ENCODE measurements at regions not wholly inside any gene's neighbourhood (a gene's known extent, or its start where the extent isn't known, plus 50 kb on each side); places are given as distances from the start of the nearest gene placed in this dataset.
"Not testable (repeated sequence)": the region's sequence is repeated elsewhere in the genome, so short reads cannot be mapped to it uniquely, and the experiment has no call there.

DNA sequence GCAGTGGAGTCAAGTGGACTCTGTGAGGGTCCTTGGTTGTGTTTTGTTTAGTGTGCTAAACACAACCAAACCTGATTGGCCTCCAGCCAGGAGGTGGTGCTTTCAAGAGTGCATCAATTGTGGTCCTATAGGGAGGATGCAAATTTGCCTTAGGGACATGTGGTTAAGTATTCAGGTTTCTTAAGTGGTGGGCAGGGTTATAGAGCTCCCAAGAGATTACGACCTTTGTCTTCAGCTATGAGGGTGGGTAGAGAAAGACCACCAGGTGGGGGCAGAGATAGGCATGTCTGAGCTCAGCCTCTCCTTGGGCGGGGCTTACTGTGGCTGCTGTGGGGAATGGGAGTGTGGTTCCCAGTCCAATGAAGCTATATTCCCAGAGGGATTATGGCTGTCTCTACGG, 186.6 kb downstream of the SQOR start:
- no peak for ATAC-seq (replicated peaks in 6 of 8)
- Histone ChIP-seq H3K4me3 (no peak overlapping the region), H3K27ac (no peak overlapping the region), H3K4me1 (replicated peaks in 1 of 2) (no peaks in the 10 kb centered on the region)
- 0 to 100% (median 76%) methylated on average over 1 to 3 of the region's 3 CpGs; no CpG with 5 or more reads in 4 of the 10 experiments for whole genome bisulfite sequencing, 10 experiments
- in situ Hi-C loops (cut with MboI; ENCODE audit: low pct_unique_long_range_greater_than_20kb in 2 of 9, low sequenced_read_pairs in 9 of 9, unreplicated experiment in 9 of 9), result no loop called here

DNA sequence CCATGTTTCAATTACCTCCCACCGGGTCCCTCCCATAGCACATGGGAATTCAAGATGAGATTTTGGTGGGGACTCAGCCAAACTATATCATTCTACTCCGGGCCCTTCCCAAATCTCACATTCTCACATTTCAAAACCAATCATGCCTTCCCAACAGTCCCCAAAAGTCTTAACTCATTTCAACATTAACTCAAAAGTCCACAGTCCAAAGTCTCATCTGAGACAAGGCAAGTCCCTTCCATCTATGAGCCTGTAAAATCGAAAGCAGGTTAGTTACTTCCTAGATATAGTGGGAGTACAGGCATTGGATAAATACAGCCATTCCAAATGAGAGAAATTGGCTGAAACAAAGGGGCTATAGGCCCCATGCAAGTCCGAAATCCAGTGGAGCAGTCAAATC, 188.1 kb downstream of the SQOR start:
- in situ Hi-C loops (cut with MboI; ENCODE audit: low pct_unique_long_range_greater_than_20kb in 2 of 9, low sequenced_read_pairs in 9 of 9, unreplicated experiment in 9 of 9); H3K4me3 ChIP-seq; ATAC-seq (replicated peaks in 6 of 8); H3K4me1 ChIP-seq (replicated peaks in 1 of 2); H3K27ac ChIP-seq: not testable (repeated sequence)
- WGBS, 10 experiments, result 0 to 100% (median 74%) methylated on average over 1 to 4 of the region's 4 CpGs; no CpG with 5 or more reads in 2 of the 10 experiments

DNA sequence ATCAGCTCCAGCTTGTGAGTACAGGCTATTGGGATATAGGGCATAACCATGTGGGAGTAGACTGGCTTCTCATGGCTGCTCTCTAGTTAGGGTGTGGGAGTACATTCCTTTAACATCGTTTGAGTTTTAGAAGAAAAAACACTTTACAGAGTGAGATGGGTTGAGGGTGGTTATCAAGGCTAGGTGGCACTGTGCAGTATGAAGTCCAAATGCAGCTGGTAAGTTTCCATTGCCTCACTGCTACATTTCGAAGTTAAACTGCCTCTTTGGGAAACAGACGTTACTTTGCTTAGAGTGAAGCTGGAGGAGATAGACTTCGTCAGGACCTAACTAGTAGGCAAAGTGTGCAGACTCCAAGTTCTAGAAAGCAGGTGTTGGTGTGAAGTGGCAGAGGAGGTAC, 192.4 kb downstream of the SQOR start:
- H3K27ac ChIP-seq, result no peak overlapping the region
- no peak for ATAC-seq (replicated peaks in 6 of 8)
- in situ Hi-C loops (cut with MboI; ENCODE audit: low pct_unique_long_range_greater_than_20kb in 2 of 9, low sequenced_read_pairs in 9 of 9, unreplicated experiment in 9 of 9), result no loop called here
- WGBS, 10 experiments, result 0 to 86% (median 39%) methylated on average over 1 to 2 of the region's 4 CpGs; no CpG with 5 or more reads in 2 of the 10 experiments
- no peak overlapping the region for H3K4me3 ChIP-seq
- no peaks in the 10 kb centered on the region for H3K4me1 ChIP-seq (replicated peaks in 1 of 2)

- Histone ChIP-seq H3K4me1 (replicated peaks in 1 of 2) (no peaks in the 10 kb centered on the region), H3K27ac (no peak overlapping the region), H3K4me3 (no peak overlapping the region)
- 0 to 80% (median 18%) methylated on average over 1 to 4 of the region's 4 CpGs; no CpG with 5 or more reads in 2 of the 10 experiments for WGBS, 10 experiments
- ATAC-seq (replicated peaks in 6 of 8), result no peak
- in situ Hi-C loops (cut with MboI; ENCODE audit: low pct_unique_long_range_greater_than_20kb in 2 of 9, low sequenced_read_pairs in 9 of 9, unreplicated experiment in 9 of 9), result no loop called here
Measured at GRCh38 chr15:45827766-45828165, 192.9 kb downstream of the SQOR start.

DNA sequence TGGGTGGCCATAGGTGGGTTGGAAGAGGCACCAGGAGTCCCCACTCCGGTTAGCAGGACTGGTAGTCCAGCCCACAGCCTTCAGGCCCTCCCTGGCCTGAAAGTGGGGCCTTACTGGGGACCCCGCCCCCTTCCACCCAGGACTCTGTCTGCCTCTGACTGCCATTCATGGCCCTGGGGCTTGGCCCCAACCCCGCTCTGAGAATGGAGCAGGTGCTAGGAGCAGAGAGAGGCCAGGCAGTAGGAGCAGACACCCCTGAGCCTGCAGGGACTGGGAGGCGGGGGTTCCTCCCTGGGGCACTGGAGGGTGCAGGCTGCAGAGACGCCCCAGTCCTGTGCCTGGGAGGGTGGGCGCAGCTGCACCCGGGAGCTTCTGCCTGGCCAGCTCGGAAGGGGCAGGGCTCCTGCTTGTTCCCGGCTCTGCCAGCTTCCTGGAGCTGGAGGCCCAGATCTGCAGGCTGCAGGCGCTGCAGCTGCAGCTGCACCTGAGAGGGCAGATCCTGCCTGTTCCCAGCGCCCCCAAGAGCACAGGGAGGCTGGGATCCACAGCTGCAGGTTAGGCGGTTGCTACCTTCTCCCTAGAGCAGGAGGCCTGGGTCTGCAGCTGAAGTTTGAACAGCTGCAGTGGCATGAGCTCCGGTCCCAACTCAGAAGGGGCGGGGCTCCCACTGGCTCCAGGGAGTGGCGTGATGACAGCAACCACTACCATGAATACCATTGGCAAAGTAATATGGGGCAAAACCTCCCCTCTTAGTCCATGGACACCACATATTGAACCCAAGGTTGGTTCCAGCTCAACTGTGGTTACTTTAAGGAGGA, 194.7 kb downstream of the SQOR start:
- in situ Hi-C loops (cut with MboI; ENCODE audit: low pct_unique_long_range_greater_than_20kb in 2 of 9, low sequenced_read_pairs in 9 of 9, unreplicated experiment in 9 of 9), result no loop called here
- peak in 2 of 8 experiments; percentile 24 to 40 for ATAC-seq (replicated peaks in 6 of 8)
- WGBS, 10 experiments, result 20 to 81% (median 77%) methylated on average over 1 to 4 of the region's 15 CpGs; no CpG with 5 or more reads in 6 of the 10 experiments
- Histone ChIP-seq H3K4me1 (replicated peaks in 1 of 2) (no peaks in the 10 kb centered on the region), H3K4me3 (no peak overlapping the region), H3K27ac (no peak overlapping the region)

DNA sequence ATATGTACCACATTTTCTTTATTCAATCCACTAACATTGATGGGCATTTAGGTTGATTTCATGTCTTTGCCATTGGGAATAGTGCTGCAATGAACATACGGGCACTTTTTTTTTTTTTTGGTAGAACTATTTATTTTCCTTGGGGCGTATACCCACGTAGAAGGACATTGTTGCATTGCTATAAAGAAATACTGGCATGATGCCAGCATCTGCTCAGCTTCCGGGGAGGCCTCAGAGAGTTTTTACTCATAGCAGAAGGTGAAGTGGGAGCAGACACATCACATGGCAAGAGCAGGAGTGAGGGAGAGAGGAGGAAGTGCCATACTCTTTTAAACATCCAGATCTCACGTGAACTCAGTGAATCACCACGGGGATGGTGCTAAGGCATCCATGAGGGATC, 197.0 kb downstream of the SQOR start:
- ATAC-seq (replicated peaks in 6 of 8), result no peak
- no peaks in the 10 kb centered on the region for H3K4me1 ChIP-seq (replicated peaks in 1 of 2)
- no peak overlapping the region for H3K27ac ChIP-seq
- H3K4me3 ChIP-seq, result no peak overlapping the region
- 13 to 91% (median 62%) methylated on average over 3 to 6 of the region's 6 CpGs; no CpG with 5 or more reads in 3 of the 10 experiments for WGBS, 10 experiments
- in situ Hi-C loops (cut with MboI; ENCODE audit: low pct_unique_long_range_greater_than_20kb in 2 of 9, low sequenced_read_pairs in 9 of 9, unreplicated experiment in 9 of 9), result no loop called here

DNA sequence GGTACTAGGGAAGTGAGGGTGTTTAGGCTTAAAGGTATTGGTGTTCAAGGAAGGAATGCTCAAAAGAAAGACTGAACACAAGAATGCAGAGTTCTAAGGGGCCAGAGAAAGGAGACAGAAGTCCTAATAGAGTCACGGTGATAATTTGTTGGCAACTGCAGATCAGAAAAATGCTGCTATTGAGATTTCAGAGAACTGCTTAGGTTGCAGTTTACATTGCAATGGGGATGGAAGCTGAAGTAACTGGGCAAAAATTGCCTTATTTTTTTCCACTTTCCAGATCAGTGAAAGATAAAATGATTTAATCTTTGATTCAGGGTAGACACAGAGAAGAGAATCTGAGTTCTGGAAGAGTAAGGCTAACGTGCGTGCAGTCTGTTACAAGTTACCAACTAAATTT, 199.8 kb downstream of the SQOR start:
- no peak for ATAC-seq (replicated peaks in 6 of 8)
- Histone ChIP-seq H3K27ac (no peak overlapping the region), H3K4me1 (replicated peaks in 1 of 2) (no peaks in the 10 kb centered on the region), H3K4me3 (no peak overlapping the region)
- WGBS, 10 experiments, result 17 to 100% (median 67%) methylated on average over 1 to 3 of the region's 3 CpGs; no CpG with 5 or more reads in 1 of the 10 experiments
- in situ Hi-C loops (cut with MboI; ENCODE audit: low pct_unique_long_range_greater_than_20kb in 2 of 9, low sequenced_read_pairs in 9 of 9, unreplicated experiment in 9 of 9), result no loop called here

DNA sequence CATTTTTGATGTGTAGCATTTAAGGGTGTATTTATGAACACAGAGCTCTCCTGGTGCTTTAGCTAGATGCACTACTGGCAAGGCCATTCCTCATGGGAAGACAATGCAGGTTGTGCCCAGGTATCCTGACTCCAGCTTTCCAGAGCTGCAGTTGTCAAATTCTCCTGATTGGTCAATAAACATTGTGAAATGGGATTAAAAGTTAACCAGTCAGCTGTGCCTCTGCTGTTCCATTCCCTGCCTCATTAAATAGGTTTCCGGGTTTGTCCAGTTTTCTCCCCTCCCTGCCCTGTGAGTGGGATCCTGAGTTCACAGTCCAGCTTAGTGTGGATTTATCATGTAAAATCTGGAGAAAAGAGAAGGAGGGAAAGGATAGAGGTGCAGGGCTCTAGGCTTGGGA, 207.3 kb downstream of the SQOR start:
- ATAC-seq (replicated peaks in 6 of 8), result no peak
- no peak overlapping the region for H3K4me3 ChIP-seq
- 20 to 100% (median 67%) methylated on average over 1 of the region's 1 CpG; no CpG with 5 or more reads in 3 of the 10 experiments for WGBS, 10 experiments
- no peak overlapping the region for H3K27ac ChIP-seq
- H3K4me1 ChIP-seq (replicated peaks in 1 of 2), result no peaks in the 10 kb centered on the region
- in situ Hi-C loops (cut with MboI; ENCODE audit: low pct_unique_long_range_greater_than_20kb in 2 of 9, low sequenced_read_pairs in 9 of 9, unreplicated experiment in 9 of 9), result no loop called here

DNA sequence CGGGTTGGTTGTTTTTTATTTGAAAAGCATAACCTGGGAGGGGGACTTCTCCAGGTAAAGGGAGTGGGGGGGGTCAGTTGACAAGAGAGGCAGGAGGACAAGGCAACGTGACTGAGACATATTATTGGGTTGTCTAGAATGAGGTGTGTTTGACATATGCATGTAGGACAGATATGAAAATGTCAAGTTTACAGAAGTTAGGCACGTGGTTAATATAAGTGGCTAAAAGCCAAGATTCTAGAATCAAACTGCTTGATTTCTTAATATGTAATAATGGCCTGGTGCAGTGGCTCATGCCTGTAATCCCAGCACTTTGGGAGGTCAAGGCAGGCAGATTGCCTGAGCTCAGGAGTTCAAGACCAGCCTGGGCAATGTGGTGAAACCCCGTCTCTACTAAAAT, 212.8 kb downstream of the SQOR start:
- no peaks in the 10 kb centered on the region for H3K4me1 ChIP-seq (replicated peaks in 1 of 2)
- WGBS, 10 experiments, result 0 to 100% (median 86%) methylated on average over 1 to 4 of the region's 4 CpGs; no CpG with 5 or more reads in 1 of the 10 experiments
- no peak for ATAC-seq (replicated peaks in 6 of 8)
- in situ Hi-C loops (cut with MboI; ENCODE audit: low pct_unique_long_range_greater_than_20kb in 2 of 9, low sequenced_read_pairs in 9 of 9, unreplicated experiment in 9 of 9), result no loop called here
- no peak overlapping the region for H3K27ac ChIP-seq
- H3K4me3 ChIP-seq, result no peak overlapping the region

DNA sequence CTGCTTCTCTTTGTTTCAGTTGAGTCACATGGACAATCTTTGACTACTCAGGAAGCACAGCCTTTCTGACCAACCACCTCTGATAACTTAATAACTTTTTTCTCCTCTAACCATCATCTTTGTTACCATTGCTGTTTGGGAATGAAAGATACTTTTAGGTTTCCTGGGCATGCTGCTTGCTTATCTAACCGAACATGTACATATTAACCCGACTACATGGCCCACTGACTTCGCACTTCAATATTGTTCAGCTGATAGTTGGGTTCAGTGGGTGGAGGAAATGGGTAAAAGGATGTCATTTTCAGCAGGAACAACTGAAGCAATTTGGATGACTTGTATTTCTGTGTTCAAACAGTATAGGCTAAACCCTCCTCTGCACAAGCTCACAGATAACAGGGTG, 214.3 kb downstream of the SQOR start:
- no peak for ATAC-seq (replicated peaks in 6 of 8)
- 12 to 100% (median 82%) methylated on average over 1 to 3 of the region's 3 CpGs; no CpG with 5 or more reads in 5 of the 10 experiments for WGBS, 10 experiments
- in situ Hi-C loops (cut with MboI; ENCODE audit: low pct_unique_long_range_greater_than_20kb in 2 of 9, low sequenced_read_pairs in 9 of 9, unreplicated experiment in 9 of 9), result no loop called here
- no peak overlapping the region for H3K27ac ChIP-seq
- no peak overlapping the region for H3K4me3 ChIP-seq
- H3K4me1 ChIP-seq (replicated peaks in 1 of 2), result no peaks in the 10 kb centered on the region

GRCh38 chr15:45854455-45855202, 219.8 kb downstream of the SQOR start:
- no peak overlapping the region for H3K27ac ChIP-seq
- in situ Hi-C loops (cut with MboI; ENCODE audit: low pct_unique_long_range_greater_than_20kb in 2 of 9, low sequenced_read_pairs in 9 of 9, unreplicated experiment in 9 of 9), result no loop called here
- 17 to 90% (median 53%) methylated on average over 1 to 6 of the region's 6 CpGs for WGBS, 10 experiments
- H3K4me1 ChIP-seq (replicated peaks in 1 of 2), result no peaks in the 10 kb centered on the region
- no peak for ATAC-seq (replicated peaks in 6 of 8)
- no peak overlapping the region for H3K4me3 ChIP-seq

GRCh38 chr15:45855210-45855906, 220.5 kb downstream of the SQOR start:
- in situ Hi-C loops (cut with MboI; ENCODE audit: low pct_unique_long_range_greater_than_20kb in 2 of 9, low sequenced_read_pairs in 9 of 9, unreplicated experiment in 9 of 9), result no loop called here
- ATAC-seq (replicated peaks in 6 of 8), result peak in 1 of 8 experiments; percentile 36
- H3K27ac ChIP-seq, result no peak overlapping the region
- no peak overlapping the region for H3K4me3 ChIP-seq
- no peaks in the 10 kb centered on the region for H3K4me1 ChIP-seq (replicated peaks in 1 of 2)
- 5 to 92% (median 64%) methylated on average over 1 to 4 of the region's 4 CpGs; no CpG with 5 or more reads in 2 of the 10 experiments for WGBS, 10 experiments

All from motor neuron (in vitro differentiated cells).